HFFc6 (cell line): ENCODE measurements at regions not wholly inside any gene's neighbourhood (a gene's known extent, or its start where the extent isn't known, plus 50 kb on each side); places are given as distances from the start of the nearest gene placed in this dataset.

Experiments
- DNase-seq: peaks from one replicate; pipeline ENCODE4 v3.0.0-alpha.2; 2018
- H3K27ac Mint-ChIP-seq: 2 replicates; pipeline ENCODE4 v1.8.0; 2020; ENCODE audit warnings: mild to moderate bottlenecking, mixed read lengths
- H3K27me3 Mint-ChIP-seq: 2 replicates; pipeline ENCODE4 v1.8.0; 2021; ENCODE audit warnings: mild to moderate bottlenecking, moderate library complexity, mixed read lengths; ENCODE audit not compliant: insufficient read depth
- H3K36me3 Mint-ChIP-seq: 2 replicates; pipeline ENCODE4 v1.8.0; 2021; ENCODE audit warnings: low read depth, mixed read lengths
- H3K4me1 Mint-ChIP-seq: 2 replicates; pipeline ENCODE4 v1.8.0; 2020; ENCODE audit warnings: low read depth, mixed read lengths
- H3K4me3 Mint-ChIP-seq: 2 replicates; pipeline ENCODE4 v1.8.0; 2020; ENCODE audit warnings: mild to moderate bottlenecking, moderate library complexity, mixed read lengths
- H3K9me3 Mint-ChIP-seq: 2 replicates; pipeline ENCODE4 v1.8.0; 2020; ENCODE audit warnings: mild to moderate bottlenecking, mixed read lengths
- TF ChIP-seq, protein P1 (sequence below): fragments of 200-600 bp; sonication (generic); IDR thresholded peaks from 2 replicates; pipeline ENCODE4 v1.5.0; 2021; ENCODE audit warnings: antibody characterized with exemption, mild to moderate bottlenecking

DNA sequence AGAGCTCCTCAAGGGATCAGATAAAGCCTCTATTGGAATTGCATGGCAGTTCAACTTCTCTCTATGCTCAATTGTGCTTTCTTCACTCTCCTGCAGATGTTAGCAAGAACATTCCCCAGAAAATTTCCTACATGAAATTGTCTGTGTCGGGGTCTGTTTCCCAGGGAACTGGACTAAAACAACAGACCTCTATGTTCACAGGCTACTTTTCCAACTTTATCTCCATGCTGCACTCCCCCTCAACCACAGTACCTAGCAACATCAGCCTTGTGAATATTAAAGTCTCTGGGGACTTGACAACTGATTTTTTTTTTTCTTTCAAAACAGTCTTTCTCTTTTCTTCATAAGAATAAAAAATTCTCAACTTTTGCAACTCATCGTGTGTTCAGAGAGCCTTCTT lies 1470.8 kb upstream of the ADGRL3 start:
- TF ChIP-seq, protein P1, sequence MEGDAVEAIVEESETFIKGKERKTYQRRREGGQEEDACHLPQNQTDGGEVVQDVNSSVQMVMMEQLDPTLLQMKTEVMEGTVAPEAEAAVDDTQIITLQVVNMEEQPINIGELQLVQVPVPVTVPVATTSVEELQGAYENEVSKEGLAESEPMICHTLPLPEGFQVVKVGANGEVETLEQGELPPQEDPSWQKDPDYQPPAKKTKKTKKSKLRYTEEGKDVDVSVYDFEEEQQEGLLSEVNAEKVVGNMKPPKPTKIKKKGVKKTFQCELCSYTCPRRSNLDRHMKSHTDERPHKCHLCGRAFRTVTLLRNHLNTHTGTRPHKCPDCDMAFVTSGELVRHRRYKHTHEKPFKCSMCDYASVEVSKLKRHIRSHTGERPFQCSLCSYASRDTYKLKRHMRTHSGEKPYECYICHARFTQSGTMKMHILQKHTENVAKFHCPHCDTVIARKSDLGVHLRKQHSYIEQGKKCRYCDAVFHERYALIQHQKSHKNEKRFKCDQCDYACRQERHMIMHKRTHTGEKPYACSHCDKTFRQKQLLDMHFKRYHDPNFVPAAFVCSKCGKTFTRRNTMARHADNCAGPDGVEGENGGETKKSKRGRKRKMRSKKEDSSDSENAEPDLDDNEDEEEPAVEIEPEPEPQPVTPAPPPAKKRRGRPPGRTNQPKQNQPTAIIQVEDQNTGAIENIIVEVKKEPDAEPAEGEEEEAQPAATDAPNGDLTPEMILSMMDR: no peak
- no peak overlapping the region for H3K27ac Mint-ChIP-seq
- no peak overlapping the region for H3K4me3 Mint-ChIP-seq

DNA sequence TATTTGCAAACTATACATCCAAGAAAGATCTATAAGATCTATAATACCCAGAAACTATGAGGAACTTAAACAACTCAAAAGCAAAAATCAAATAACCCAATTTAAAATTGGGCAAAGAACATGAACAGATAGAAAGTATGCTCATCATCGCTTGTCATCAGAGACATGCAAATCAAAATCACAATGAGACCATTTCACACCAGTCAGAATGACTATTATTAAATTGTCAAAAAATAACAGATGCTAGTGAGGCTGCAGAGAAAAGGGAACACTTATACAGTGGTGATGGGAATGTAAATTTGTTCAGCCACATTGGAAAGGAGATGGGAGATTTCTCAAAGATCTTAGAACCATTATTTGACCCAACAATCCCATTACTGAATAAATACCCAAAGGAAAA lies 1451.7 kb upstream of the ADGRL3 start:
- H3K9me3 Mint-ChIP-seq: peaks cover 15% of the 10 kb centered on the region
- H3K4me3 Mint-ChIP-seq: no peak overlapping the region
- TF ChIP-seq, protein P1: no peak
- H3K36me3 Mint-ChIP-seq: peaks cover 5% of the 10 kb centered on the region; the same call in 1 of the 2 replicates
- no peaks in the 10 kb centered on the region for H3K4me1 Mint-ChIP-seq
- no peaks in the 10 kb centered on the region for H3K27me3 Mint-ChIP-seq
- H3K27ac Mint-ChIP-seq: no peak overlapping the region
- no peak for DNase-seq

More for the DNA sequence above, 1470.8 kb upstream of the ADGRL3 start:
- H3K9me3 Mint-ChIP-seq: peaks cover 26% of the 10 kb centered on the region
- no peaks in the 10 kb centered on the region for H3K4me1 Mint-ChIP-seq
- DNase-seq: no peak
- no peaks in the 10 kb centered on the region for H3K36me3 Mint-ChIP-seq
- no peaks in the 10 kb centered on the region for H3K27me3 Mint-ChIP-seq

DNA sequence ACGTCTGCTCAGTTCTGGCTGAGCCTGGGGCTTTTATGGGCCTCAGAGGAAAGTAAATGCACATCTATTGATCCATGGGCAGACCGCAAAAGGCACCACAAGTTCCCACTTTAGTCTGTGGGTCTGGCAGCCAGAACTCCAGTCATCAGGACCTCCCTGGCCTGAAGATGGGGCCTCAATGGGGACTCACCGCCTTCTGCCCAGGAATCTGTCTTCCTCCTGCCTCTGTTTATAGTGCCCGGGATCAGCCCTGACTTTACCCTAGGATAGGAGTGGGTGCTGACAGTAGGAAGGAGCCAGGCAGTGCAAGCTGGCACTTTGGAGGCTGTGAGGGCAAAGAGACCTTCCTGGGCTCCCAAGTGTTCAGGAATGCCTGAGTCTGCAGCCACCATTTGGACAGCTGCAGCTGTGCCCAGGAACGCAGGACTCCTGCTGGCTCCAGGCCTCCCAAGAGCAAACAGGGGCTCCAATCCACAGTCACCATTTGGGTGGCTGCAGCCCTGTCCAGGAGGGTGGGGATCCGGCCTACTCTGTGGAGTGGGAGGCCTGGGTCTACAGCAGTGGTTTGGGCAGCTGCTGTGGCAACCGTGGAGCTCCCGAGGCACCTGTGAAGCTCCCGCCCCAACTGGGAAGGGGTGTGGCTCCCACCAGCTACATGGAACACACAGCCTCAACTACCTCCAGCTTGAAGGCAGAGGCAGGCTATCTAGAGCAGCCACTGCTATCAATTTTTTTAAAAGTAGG lies 1440.9 kb upstream of the ADGRL3 start:
- H3K36me3 Mint-ChIP-seq: no peaks in the 10 kb centered on the region; the same call in 1 of the 2 replicates
- no peak overlapping the region for H3K4me3 Mint-ChIP-seq
- no peaks in the 10 kb centered on the region for H3K27me3 Mint-ChIP-seq
- H3K4me1 Mint-ChIP-seq: no peaks in the 10 kb centered on the region
- H3K27ac Mint-ChIP-seq: no peak overlapping the region
- peaks cover 21% of the 10 kb centered on the region for H3K9me3 Mint-ChIP-seq
- no peak for DNase-seq
- TF ChIP-seq, protein P1: no peak

GRCh38 chr4:59762344-59762743 lies 1437.8 kb upstream of the ADGRL3 start:
- Mint-ChIP-seq H3K4me3 (no peak overlapping the region), H3K27me3 (no peaks in the 10 kb centered on the region), H3K27ac (no peak overlapping the region), H3K4me1 (no peaks in the 10 kb centered on the region), H3K36me3 (no peaks in the 10 kb centered on the region; the same call in 1 of the 2 replicates), H3K9me3 (peaks cover 23% of the 10 kb centered on the region)
- no peak for DNase-seq
- TF ChIP-seq, protein P1: no peak

GRCh38 chr4:59770601-59771264 lies 1429.4 kb upstream of the ADGRL3 start:
- no peaks in the 10 kb centered on the region for H3K4me1 Mint-ChIP-seq
- DNase-seq: no peak
- no peak overlapping the region for H3K4me3 Mint-ChIP-seq
- H3K27ac Mint-ChIP-seq: no peak overlapping the region
- peaks cover 21% of the 10 kb centered on the region for H3K9me3 Mint-ChIP-seq
- H3K27me3 Mint-ChIP-seq: no peaks in the 10 kb centered on the region
- TF ChIP-seq, protein P1: no peak
- H3K36me3 Mint-ChIP-seq: no peaks in the 10 kb centered on the region
